GM23338 (cell line): ENCODE measurements at regions not wholly inside any gene's neighbourhood (a gene's known extent, or its start where the extent isn't known, plus 50 kb on each side); places are given as distances from the start of the nearest gene placed in this dataset.

Experiments
- ATAC-seq: fragments of 200-7000 bp; cut with Tn5 transposase; 3 replicates; pipeline ENCODE4 v1.9.1; 2020
- DNase-seq: peaks from one replicate; pipeline ENCODE4 v3.0.0-alpha.2; 2015; ENCODE audit warnings: low spot score
- H2AFZ ChIP-seq: fragments of 200-600 bp; sonication (generic); 2 replicates; pipeline ENCODE4 v1.8.0; 2016; ENCODE audit warnings: antibody characterized with exemption, mild to moderate bottlenecking, moderate library complexity
- H3F3A ChIP-seq: fragments of 200-600 bp; sonication (generic); replicated peaks from 2 replicates; pipeline ENCODE4 v1.8.0; 2017; ENCODE audit warnings: antibody characterized with exemption, mixed run types, low read depth
- H3K27ac ChIP-seq: fragments of 200-600 bp; sonication (generic); 2 replicates; pipeline ENCODE4 v1.6.1; 2016; ENCODE audit warnings: low read depth
- H3K27me3 ChIP-seq: fragments of 200-600 bp; sonication (generic); 2 replicates; pipeline ENCODE4 v1.8.0; 2016; ENCODE audit warnings: mild to moderate bottlenecking, mixed run types, moderate library complexity; ENCODE audit not compliant: insufficient read depth
- H3K36me3 ChIP-seq: fragments of 200-600 bp; sonication (generic); 2 replicates; pipeline ENCODE4 v1.8.0; 2016; ENCODE audit warnings: mild to moderate bottlenecking; ENCODE audit not compliant: insufficient read depth
- H3K4me1 ChIP-seq: fragments of 200-600 bp; sonication (generic); 2 replicates; pipeline ENCODE4 v1.8.0; 2016; ENCODE audit warnings: mild to moderate bottlenecking, moderate library complexity; ENCODE audit not compliant: insufficient read depth
- H3K4me2 ChIP-seq: fragments of 200-600 bp; sonication (generic); 2 replicates; pipeline ENCODE4 v1.7.1; 2017; ENCODE audit warnings: mixed run types
- H3K4me3 ChIP-seq: fragments of 200-600 bp; sonication (generic); 2 replicates; pipeline ENCODE4 v1.6.1; 2016; ENCODE audit warnings: mixed run types
- H3K79me2 ChIP-seq: fragments of 200-600 bp; sonication (generic); replicated peaks from 2 replicates; pipeline ENCODE4 v1.8.0; 2017; ENCODE audit warnings: mild to moderate bottlenecking; ENCODE audit not compliant: insufficient read depth
- H3K9me2 ChIP-seq: fragments of 200-600 bp; sonication (generic); 2 replicates; pipeline ENCODE4 v1.8.0; 2017; ENCODE audit not compliant: insufficient read depth
- H4K20me1 ChIP-seq: fragments of 200-600 bp; sonication (generic); replicated peaks from 2 replicates; pipeline ENCODE4 v1.8.0; 2017; ENCODE audit warnings: mild to moderate bottlenecking; ENCODE audit not compliant: insufficient read depth
- H3K27ac Mint-ChIP-seq: 2 replicates; pipeline ENCODE4 v1.8.0; 2020; ENCODE audit warnings: inconsistent platforms, mild to moderate bottlenecking, moderate library complexity, mixed read lengths
- H3K27me3 Mint-ChIP-seq: 3 replicates; pipeline ENCODE4 v1.8.0; 2022; ENCODE audit warnings: low read depth, mild to moderate bottlenecking, moderate library complexity, mixed read lengths, inconsistent platforms; ENCODE audit not compliant: insufficient read depth, poor library complexity
- H3K36me3 Mint-ChIP-seq: 3 replicates; pipeline ENCODE4 v1.8.0; 2021; ENCODE audit warnings: low read depth, mild to moderate bottlenecking, inconsistent platforms, moderate library complexity, mixed read lengths
- H3K4me1 Mint-ChIP-seq: 3 replicates; pipeline ENCODE4 v1.8.0; 2020; ENCODE audit warnings: mild to moderate bottlenecking, inconsistent platforms, mixed read lengths
- H3K4me3 Mint-ChIP-seq: 3 replicates; pipeline ENCODE4 v1.8.0; 2021; ENCODE audit warnings: moderate library complexity, mild to moderate bottlenecking, inconsistent platforms, mixed read lengths
- H3K9me3 Mint-ChIP-seq: 3 replicates; pipeline ENCODE4 v1.8.0; 2020; ENCODE audit warnings: moderate library complexity, mild to moderate bottlenecking, inconsistent platforms, mixed read lengths
- CREB1 ChIP-seq: fragments of 250-450 bp; sonication (Bioruptor Pico); IDR thresholded peaks from 2 replicates; pipeline ENCODE4 v1.5.0; 2020; ENCODE audit warnings: low read depth, mild to moderate bottlenecking, moderate library complexity
- CTCF ChIP-seq, 2 experiments: fragments of 200-600 bp in 1 of 2; sonication (generic) in 1 of 2; conservative IDR thresholded peaks; 2 replicates each; pipeline versions ENCODE4 v1.5.1 to v1.6.1; 2016 to 2017; ENCODE audit warnings: antibody characterized with exemption in 2 of 2, low read depth in 2 of 2, mild to moderate bottlenecking in 2 of 2, moderate library complexity in 1 of 2
- EZH2 ChIP-seq: fragments of 200-600 bp; sonication (generic); IDR thresholded peaks from one replicate; pipeline ENCODE4 v1.8.0; 2017; ENCODE audit warnings: antibody characterized with exemption, mild to moderate bottlenecking, low read depth; ENCODE audit not compliant: unreplicated experiment
- EZH2phosphoT487 ChIP-seq: fragments of 200-600 bp; sonication (generic); IDR thresholded peaks from one replicate; pipeline ENCODE4 v1.8.1; 2018; ENCODE audit warnings: antibody characterized with exemption; ENCODE audit not compliant: unreplicated experiment
- JUNB ChIP-seq: IDR thresholded peaks from one replicate; pipeline ENCODE4 v1.6.1; 2016; ENCODE audit warnings: antibody characterized with exemption; ENCODE audit not compliant: unreplicated experiment
- NANOG ChIP-seq: IDR thresholded peaks from 2 replicates; pipeline ENCODE4 v1.6.1; 2016; ENCODE audit warnings: antibody characterized with exemption, borderline replicate concordance
- REST ChIP-seq: IDR thresholded peaks from one replicate; pipeline ENCODE4 v1.6.1; 2018; ENCODE audit warnings: antibody characterized with exemption; ENCODE audit not compliant: unreplicated experiment
- ZNF114 ChIP-seq: fragments of 250-450 bp; sonication (Bioruptor Pico); IDR thresholded peaks from 2 replicates; pipeline ENCODE4 v1.5.0; 2020; ENCODE audit warnings: mild to moderate bottlenecking, moderate library complexity
- TF ChIP-seq, protein P1 (sequence below): fragments of 250-450 bp; sonication (Bioruptor Pico); IDR thresholded peaks from 2 replicates; pipeline ENCODE4 v1.5.0; 2020; ENCODE audit warnings: mild to moderate bottlenecking, moderate library complexity

DNA sequence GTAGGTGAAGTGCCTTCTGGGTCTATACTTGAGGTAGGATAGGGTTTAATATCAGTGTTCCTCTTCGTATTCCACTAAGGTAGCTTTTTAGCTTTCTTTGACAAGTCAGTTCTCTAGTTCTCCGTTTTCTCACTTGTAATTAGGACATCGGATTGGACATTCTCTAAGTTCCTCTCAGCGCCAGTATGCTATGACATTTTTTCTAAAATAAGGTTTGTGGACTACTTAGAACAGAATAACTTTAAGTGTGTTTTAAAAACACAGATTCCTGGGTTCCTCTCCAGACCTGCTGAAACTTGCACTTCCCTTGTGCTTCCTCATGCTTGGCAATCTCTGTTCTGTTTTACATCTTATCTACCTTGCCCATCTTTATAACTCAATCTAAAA lies 69.3 kb upstream of the YWHAQ start (continued):
- TF ChIP-seq REST (no peak), CTCF (conservative IDR thresholded peaks at IDR 0.05; ENCODE audit: low read depth in 2 of 2) (no peak)

- ATAC-seq (no peak), DNase-seq (no peak)
- no peak overlapping the region for H3K27ac Mint-ChIP-seq
- no peaks in the 10 kb centered on the region for H3F3A ChIP-seq
- H3K9me2 ChIP-seq, result no peaks in the 10 kb centered on the region
- no peaks in the 10 kb centered on the region for H3K79me2 ChIP-seq
- no peaks in the 10 kb centered on the region for H3K27me3 ChIP-seq
- H3K4me2 ChIP-seq, result no peak overlapping the region
- no peak overlapping the region for H3K27ac ChIP-seq
- no peaks in the 10 kb centered on the region; the same call in 2 of the 3 replicates for H3K36me3 Mint-ChIP-seq
- H3K4me3 Mint-ChIP-seq, result no peak overlapping the region
- no peak overlapping the region for H3K4me3 ChIP-seq
- 0 out of 3 replicates have a peak, but pooled peaks cover 2% of the 10 kb centered on the region for H3K4me1 Mint-ChIP-seq
- no peaks in the 10 kb centered on the region for H3K27me3 Mint-ChIP-seq
- no peaks in the 10 kb centered on the region for H3K36me3 ChIP-seq
- no peaks in the 10 kb centered on the region for H3K4me1 ChIP-seq
- no peak overlapping the region for H2AFZ ChIP-seq
- no peaks in the 10 kb centered on the region for H4K20me1 ChIP-seq
- no peaks in the 10 kb centered on the region; the same call in 2 of the 3 replicates for H3K9me3 Mint-ChIP-seq
- TF ChIP-seq ZNF114, result no peak
- no peak for TF ChIP-seq REST
- no peak for TF ChIP-seq EZH2phosphoT487
- TF ChIP-seq, protein P1, sequence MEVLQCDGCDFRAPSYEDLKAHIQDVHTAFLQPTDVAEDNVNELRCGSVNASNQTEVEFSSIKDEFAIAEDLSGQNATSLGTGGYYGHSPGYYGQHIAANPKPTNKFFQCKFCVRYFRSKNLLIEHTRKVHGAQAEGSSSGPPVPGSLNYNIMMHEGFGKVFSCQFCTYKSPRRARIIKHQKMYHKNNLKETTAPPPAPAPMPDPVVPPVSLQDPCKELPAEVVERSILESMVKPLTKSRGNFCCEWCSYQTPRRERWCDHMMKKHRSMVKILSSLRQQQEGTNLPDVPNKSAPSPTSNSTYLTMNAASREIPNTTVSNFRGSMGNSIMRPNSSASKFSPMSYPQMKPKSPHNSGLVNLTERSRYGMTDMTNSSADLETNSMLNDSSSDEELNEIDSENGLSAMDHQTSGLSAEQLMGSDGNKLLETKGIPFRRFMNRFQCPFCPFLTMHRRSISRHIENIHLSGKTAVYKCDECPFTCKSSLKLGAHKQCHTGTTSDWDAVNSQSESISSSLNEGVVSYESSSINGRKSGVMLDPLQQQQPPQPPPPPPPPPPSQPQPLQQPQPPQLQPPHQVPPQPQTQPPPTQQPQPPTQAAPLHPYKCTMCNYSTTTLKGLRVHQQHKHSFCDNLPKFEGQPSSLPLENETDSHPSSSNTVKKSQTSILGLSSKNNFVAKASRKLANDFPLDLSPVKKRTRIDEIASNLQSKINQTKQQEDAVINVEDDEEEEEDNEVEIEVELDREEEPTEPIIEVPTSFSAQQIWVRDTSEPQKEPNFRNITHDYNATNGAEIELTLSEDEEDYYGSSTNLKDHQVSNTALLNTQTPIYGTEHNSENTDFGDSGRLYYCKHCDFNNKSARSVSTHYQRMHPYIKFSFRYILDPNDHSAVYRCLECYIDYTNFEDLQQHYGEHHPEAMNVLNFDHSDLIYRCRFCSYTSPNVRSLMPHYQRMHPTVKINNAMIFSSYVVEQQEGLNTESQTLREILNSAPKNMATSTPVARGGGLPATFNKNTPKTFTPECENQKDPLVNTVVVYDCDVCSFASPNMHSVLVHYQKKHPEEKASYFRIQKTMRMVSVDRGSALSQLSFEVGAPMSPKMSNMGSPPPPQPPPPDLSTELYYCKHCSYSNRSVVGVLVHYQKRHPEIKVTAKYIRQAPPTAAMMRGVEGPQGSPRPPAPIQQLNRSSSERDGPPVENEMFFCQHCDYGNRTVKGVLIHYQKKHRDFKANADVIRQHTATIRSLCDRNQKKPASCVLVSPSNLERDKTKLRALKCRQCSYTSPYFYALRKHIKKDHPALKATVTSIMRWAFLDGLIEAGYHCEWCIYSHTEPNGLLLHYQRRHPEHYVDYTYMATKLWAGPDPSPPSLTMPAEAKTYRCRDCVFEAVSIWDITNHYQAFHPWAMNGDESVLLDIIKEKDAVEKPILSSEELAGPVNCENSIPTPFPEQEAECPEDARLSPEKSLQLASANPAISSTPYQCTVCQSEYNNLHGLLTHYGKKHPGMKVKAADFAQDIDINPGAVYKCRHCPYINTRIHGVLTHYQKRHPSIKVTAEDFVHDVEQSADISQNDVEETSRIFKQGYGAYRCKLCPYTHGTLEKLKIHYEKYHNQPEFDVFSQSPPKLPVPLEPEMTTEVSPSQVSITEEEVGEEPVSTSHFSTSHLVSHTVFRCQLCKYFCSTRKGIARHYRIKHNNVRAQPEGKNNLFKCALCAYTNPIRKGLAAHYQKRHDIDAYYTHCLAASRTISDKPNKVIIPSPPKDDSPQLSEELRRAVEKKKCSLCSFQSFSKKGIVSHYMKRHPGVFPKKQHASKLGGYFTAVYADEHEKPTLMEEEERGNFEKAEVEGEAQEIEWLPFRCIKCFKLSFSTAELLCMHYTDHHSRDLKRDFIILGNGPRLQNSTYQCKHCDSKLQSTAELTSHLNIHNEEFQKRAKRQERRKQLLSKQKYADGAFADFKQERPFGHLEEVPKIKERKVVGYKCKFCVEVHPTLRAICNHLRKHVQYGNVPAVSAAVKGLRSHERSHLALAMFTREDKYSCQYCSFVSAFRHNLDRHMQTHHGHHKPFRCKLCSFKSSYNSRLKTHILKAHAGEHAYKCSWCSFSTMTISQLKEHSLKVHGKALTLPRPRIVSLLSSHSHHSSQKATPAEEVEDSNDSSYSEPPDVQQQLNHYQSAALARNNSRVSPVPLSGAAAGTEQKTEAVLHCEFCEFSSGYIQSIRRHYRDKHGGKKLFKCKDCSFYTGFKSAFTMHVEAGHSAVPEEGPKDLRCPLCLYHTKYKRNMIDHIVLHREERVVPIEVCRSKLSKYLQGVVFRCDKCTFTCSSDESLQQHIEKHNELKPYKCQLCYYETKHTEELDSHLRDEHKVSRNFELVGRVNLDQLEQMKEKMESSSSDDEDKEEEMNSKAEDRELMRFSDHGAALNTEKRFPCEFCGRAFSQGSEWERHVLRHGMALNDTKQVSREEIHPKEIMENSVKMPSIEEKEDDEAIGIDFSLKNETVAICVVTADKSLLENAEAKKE (CRISPR knock-in tag), result no peak
- TF ChIP-seq JUNB, result no peak
- TF ChIP-seq NANOG, result no peak
- no peak for TF ChIP-seq CREB1
- TF ChIP-seq EZH2, result no peak
These were observed 71.8 kb upstream of the YWHAQ start for GRCh38 chr2:9702604-9703084.
